Suprapubic skin (tissue), 3 donors: ENCODE measurements at regions not wholly inside any gene's neighbourhood (a gene's known extent, or its start where the extent isn't known, plus 50 kb on each side); places are given as distances from the start of the nearest gene placed in this dataset.

Source experiments
- EP300 ChIP-seq: sonication (generic); formaldehyde crosslinking; IDR thresholded peaks from one replicate; pipeline ENCODE4 v1.6.1; 2017; ENCODE audit warnings: antibody characterized with exemption
- TF ChIP-seq, protein P1 (sequence below), 2 donors: fragments of 200-600 bp in 1 of 2; fragments of 450-650 bp in 1 of 2; sonication (generic) in 1 of 2; IDR thresholded peaks; one replicate each; pipeline ENCODE4 v1.5.1; 2016 to 2019; ENCODE audit warnings: antibody characterized with exemption in 2 of 2, mild to moderate bottlenecking in 1 of 2, moderate library complexity in 1 of 2

DNA sequence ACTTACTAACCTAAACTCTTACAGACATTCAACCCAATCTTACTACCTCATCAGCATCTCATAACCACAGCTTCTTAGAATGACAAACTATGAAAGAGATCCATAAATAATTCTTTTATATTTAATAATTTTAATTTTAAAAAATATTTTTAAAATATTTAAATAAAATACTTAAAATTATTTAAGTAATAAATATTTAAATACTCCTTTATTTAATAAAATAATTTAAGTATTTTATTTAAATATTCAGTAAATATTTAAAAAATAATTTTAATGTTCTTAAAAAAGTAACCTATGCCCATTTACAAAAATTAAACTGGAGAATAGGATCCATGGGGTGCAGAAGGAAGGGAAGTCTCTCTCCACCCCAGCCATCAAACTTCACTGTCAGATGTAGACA is 627.3 kb upstream of the MGMT start:
- TF ChIP-seq, protein P1, sequence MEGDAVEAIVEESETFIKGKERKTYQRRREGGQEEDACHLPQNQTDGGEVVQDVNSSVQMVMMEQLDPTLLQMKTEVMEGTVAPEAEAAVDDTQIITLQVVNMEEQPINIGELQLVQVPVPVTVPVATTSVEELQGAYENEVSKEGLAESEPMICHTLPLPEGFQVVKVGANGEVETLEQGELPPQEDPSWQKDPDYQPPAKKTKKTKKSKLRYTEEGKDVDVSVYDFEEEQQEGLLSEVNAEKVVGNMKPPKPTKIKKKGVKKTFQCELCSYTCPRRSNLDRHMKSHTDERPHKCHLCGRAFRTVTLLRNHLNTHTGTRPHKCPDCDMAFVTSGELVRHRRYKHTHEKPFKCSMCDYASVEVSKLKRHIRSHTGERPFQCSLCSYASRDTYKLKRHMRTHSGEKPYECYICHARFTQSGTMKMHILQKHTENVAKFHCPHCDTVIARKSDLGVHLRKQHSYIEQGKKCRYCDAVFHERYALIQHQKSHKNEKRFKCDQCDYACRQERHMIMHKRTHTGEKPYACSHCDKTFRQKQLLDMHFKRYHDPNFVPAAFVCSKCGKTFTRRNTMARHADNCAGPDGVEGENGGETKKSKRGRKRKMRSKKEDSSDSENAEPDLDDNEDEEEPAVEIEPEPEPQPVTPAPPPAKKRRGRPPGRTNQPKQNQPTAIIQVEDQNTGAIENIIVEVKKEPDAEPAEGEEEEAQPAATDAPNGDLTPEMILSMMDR (IDR thresholded peaks at IDR 0.05), result no peak
- no peak for TF ChIP-seq EP300
